Loucy (cell line): ENCODE measurements at regions not wholly inside any gene's neighbourhood (a gene's known extent, or its start where the extent isn't known, plus 50 kb on each side); places are given as distances from the start of the nearest gene placed in this dataset.

Source experiments
- H2AFZ ChIP-seq: fragments of 200-600 bp; sonication (generic); 2 replicates; pipeline ENCODE4 v1.6.0; 2016; ENCODE audit warnings: antibody characterized with exemption, mild to moderate bottlenecking, low read length, moderate library complexity
- H3F3A ChIP-seq: fragments of 200-600 bp; 2 replicates; pipeline ENCODE4 v1.6.0; 2016; ENCODE audit warnings: antibody characterized with exemption, low read depth, mild to moderate bottlenecking
- H3K27me3 ChIP-seq: fragments of 200-600 bp; sonication (generic); 2 replicates; pipeline ENCODE4 v1.6.1; 2014; ENCODE audit warnings: low read length, mild to moderate bottlenecking; ENCODE audit not compliant: insufficient read depth, poor library complexity, severe bottlenecking
- H3K36me3 ChIP-seq: fragments of 200-600 bp; sonication (generic); 2 replicates; pipeline ENCODE4 v1.6.1; 2016; ENCODE audit warnings: low read length; ENCODE audit not compliant: insufficient read depth
- H3K4me1 ChIP-seq: fragments of 200-600 bp; sonication (generic); 2 replicates; pipeline ENCODE4 v1.5.1; 2014; ENCODE audit warnings: low read length, mild to moderate bottlenecking; ENCODE audit not compliant: insufficient read depth, poor library complexity, severe bottlenecking
- H3K4me2 ChIP-seq: fragments of 200-600 bp; sonication (generic); 2 replicates; pipeline ENCODE4 v1.6.0; 2014; ENCODE audit warnings: antibody characterized with exemption, low read length, low read depth, mild to moderate bottlenecking; ENCODE audit not compliant: poor library complexity, severe bottlenecking
- H3K4me3 ChIP-seq: fragments of 200-600 bp; sonication (generic); 2 replicates; pipeline ENCODE4 v1.5.1; 2014; ENCODE audit warnings: low read length, mild to moderate bottlenecking, mixed read lengths; ENCODE audit not compliant: poor library complexity, severe bottlenecking
- H3K79me2 ChIP-seq: fragments of 200-600 bp; sonication (generic); 2 replicates; pipeline ENCODE4 v1.6.1; 2014; ENCODE audit warnings: low read length; ENCODE audit not compliant: insufficient read depth
- H3K9ac ChIP-seq: fragments of 200-600 bp; sonication (generic); 2 replicates; pipeline ENCODE4 v1.6.0; 2014; ENCODE audit warnings: mild to moderate bottlenecking, low read depth, low read length, moderate library complexity; ENCODE audit not compliant: poor library complexity, severe bottlenecking
- H3K9me2 ChIP-seq: fragments of 200-600 bp; sonication (generic); replicated peaks from 2 replicates; pipeline ENCODE4 v1.6.1; 2016; ENCODE audit warnings: low read depth, low read length, mixed read lengths
- H3K9me3 ChIP-seq: fragments of 200-600 bp; sonication (generic); 2 replicates; pipeline ENCODE4 v1.6.1; 2014; ENCODE audit warnings: mild to moderate bottlenecking, antibody characterized with exemption, low read length, low read depth; ENCODE audit not compliant: insufficient read depth
- H4K20me1 ChIP-seq: fragments of 200-600 bp; sonication (generic); 2 replicates; pipeline ENCODE4 v1.6.0; 2014; ENCODE audit warnings: antibody characterized with exemption, low read length, mild to moderate bottlenecking; ENCODE audit not compliant: insufficient read depth, poor library complexity, severe bottlenecking
- CTCF ChIP-seq: fragments of 200-600 bp; sonication (generic); conservative IDR thresholded peaks from 2 replicates; pipeline ENCODE4 v1.5.1; 2014; ENCODE audit warnings: mild to moderate bottlenecking, antibody characterized with exemption, low read length
- EZH2phosphoT487 ChIP-seq: fragments of 200-600 bp; IDR thresholded peaks from 2 replicates; pipeline ENCODE4 v1.6.1; 2018; ENCODE audit warnings: antibody characterized with exemption, mild to moderate bottlenecking, moderate library complexity, borderline replicate concordance

GRCh38 chr3:117160176-117160575 is 450.6 kb downstream of the TUSC7 start:
- no peaks in the 10 kb centered on the region for H3K4me1 ChIP-seq
- no peak overlapping the region for H3K4me2 ChIP-seq
- no peaks in the 10 kb centered on the region for H3F3A ChIP-seq
- no peaks in the 10 kb centered on the region for H4K20me1 ChIP-seq
- no peaks in the 10 kb centered on the region for H3K27me3 ChIP-seq
- H3K9me2 ChIP-seq, result no peaks in the 10 kb centered on the region
- H3K4me3 ChIP-seq, result no peak overlapping the region
- H2AFZ ChIP-seq, result no peak overlapping the region
- no peak for TF ChIP-seq CTCF
- no peak for TF ChIP-seq EZH2phosphoT487
- no peaks in the 10 kb centered on the region for H3K36me3 ChIP-seq
- no peaks in the 10 kb centered on the region for H3K79me2 ChIP-seq
- no peaks in the 10 kb centered on the region for H3K9me3 ChIP-seq
- H3K9ac ChIP-seq, result no peak overlapping the region

GRCh38 chr3:117161816-117162215 is 452.2 kb downstream of the TUSC7 start:
- H2AFZ ChIP-seq, result no peak overlapping the region
- no peaks in the 10 kb centered on the region for H4K20me1 ChIP-seq
- H3K9ac ChIP-seq, result no peak overlapping the region
- H3K4me1 ChIP-seq, result no peaks in the 10 kb centered on the region
- H3K79me2 ChIP-seq, result no peaks in the 10 kb centered on the region
- TF ChIP-seq CTCF (no peak), EZH2phosphoT487 (no peak)
- no peaks in the 10 kb centered on the region for H3K9me3 ChIP-seq
- no peaks in the 10 kb centered on the region for H3F3A ChIP-seq
- H3K27me3 ChIP-seq, result no peaks in the 10 kb centered on the region
- H3K4me2 ChIP-seq, result no peak overlapping the region
- H3K4me3 ChIP-seq, result no peak overlapping the region
- no peaks in the 10 kb centered on the region for H3K9me2 ChIP-seq
- H3K36me3 ChIP-seq, result no peaks in the 10 kb centered on the region

- no peaks in the 10 kb centered on the region for H3K4me1 ChIP-seq
- no peaks in the 10 kb centered on the region for H3K9me3 ChIP-seq
- TF ChIP-seq EZH2phosphoT487, result no peak
- no peak for TF ChIP-seq CTCF
- H4K20me1 ChIP-seq, result no peaks in the 10 kb centered on the region
- H3K4me2 ChIP-seq, result no peak overlapping the region
- H3K79me2 ChIP-seq, result no peaks in the 10 kb centered on the region
- no peaks in the 10 kb centered on the region for H3K36me3 ChIP-seq
- H3K27me3 ChIP-seq, result no peaks in the 10 kb centered on the region
- no peaks in the 10 kb centered on the region for H3K9me2 ChIP-seq
- H3K9ac ChIP-seq, result no peak overlapping the region
- H3F3A ChIP-seq, result no peaks in the 10 kb centered on the region
- H3K4me3 ChIP-seq, result no peak overlapping the region
- no peak overlapping the region for H2AFZ ChIP-seq
These were observed 455.6 kb downstream of the TUSC7 start for GRCh38 chr3:117165176-117165575.
